GM18867 (cell line): ENCODE measurements at regions not wholly inside any gene's neighbourhood (a gene's known extent, or its start where the extent isn't known, plus 50 kb on each side); places are given as distances from the start of the nearest gene placed in this dataset.

Experiments used
- ATAC-seq: cut with Tn5 transposase; IDR thresholded peaks from one replicate; pipeline ENCODE4 v1.9.1; 2021; ENCODE audit warnings: mild to moderate bottlenecking, moderate library complexity; ENCODE audit not compliant: unreplicated experiment

DNA sequence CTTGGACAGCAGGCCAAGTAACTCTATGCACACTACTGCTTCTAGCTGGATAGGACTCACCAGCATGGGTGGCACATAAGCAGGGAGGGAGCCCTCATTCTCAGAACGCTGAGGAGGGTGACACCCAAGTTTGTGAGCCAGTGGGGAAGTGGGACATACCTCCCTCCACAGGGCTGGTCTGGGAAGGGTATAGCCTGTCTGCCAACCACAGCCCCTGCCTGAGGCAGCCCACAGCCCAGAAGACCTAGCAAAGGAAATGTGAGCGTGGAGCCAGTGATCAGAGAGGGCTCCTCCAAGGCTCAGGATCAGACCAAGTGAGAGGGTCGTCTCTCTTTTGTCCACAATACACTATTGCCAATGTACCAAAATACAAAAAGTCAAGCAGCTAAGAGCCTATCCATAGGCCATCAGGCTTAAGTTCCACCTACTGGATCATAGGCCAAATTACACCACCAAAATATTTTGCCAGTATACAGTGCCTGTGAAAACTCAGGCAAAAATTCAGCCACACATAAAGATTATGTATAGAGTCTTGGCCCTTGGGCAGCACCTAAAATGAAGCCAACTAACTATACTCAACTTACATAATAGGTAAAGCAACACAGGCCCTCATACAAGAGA lies 1203.1 kb downstream of the PCDH18 start:
- ATAC-seq = no peak

DNA sequence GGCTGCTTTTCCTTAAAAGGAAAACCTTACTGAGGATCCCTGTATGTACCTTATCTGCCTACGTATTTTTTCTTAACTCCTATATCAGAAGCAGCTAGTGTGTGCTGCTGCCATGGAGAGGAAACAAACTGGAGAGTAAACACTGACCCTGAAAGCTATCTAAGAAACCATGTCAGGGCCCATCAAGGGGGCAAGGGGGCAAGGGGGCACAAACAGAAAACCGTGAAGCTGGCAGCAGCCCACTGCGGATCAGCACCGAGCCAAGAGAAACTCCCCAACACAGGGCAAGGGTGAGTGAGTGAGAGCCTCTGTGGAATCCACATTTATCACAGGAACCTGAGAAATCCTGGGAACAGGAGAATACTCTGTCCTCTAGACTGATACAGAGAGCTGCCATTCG lies 1204.2 kb downstream of the PCDH18 start:
- no peak for ATAC-seq

DNA sequence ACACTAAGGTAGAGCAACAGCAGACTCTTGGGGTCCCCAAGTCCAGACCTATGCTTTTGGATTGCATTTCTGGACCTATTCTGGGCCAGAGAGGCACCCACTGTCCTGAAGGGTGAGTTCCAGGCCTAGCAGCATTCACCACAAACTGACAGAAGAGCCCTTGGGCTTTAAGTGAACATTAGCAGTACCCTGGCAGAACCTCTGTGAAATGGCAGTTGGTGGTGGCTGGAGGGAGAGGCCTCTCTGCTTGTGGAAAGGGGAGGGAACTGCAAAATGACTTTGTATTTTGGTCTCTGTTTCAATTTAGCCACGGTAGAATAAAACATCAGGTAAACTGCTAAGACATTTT lies 1211.9 kb downstream of the PCDH18 start:
- no peak for ATAC-seq

DNA sequence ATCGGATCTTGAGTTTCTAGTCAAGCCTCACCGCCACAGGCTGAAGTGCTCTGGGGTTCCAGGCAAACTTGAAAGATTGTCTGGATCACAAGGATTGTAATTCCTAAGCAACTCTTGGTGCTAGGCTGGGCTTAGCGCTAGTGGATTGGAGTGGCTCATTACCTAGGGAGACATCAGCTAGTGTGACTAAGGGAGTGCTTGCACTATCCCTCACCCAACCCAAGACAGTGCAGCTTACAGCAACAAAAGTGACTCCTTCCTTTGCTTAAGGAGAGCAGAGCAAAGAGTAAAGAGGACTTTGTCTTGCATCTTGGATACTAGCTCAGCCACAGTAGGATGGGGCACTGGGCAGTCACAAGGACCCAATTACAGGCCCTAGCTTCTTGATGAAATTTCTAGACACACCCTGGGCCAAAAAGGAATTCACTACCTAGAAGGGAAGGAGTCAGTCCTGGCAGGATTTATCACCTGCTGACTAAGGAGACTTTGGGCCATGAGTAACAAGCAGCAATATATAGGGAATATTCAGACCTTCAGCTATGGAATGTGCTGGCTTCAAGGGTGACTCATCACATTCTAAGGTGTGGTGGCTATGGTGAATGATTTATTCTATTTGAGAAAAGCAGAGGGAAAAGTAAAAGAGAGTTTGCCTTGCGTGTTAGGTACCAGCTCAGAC lies 1212.4 kb downstream of the PCDH18 start:
- ATAC-seq = no peak

DNA sequence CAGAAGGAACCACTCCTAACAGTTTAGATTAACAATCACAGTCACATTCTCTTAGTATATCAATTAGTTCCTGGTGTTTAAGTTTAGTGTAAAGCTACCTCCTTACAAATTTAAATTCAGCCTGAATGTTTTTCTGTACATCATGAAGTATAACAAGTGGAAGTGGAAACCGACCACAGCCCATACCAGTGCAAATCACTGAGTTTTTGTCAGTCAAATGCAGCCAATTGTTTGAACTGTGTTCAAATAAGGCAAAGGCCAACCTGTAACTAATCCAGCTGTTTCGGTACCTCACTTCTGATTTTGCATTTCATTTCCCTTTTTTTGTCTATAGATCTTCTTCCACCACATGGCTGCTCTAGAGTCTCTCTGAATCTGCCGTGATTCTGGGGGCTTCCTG lies 1215.3 kb downstream of the PCDH18 start:
- no peak for ATAC-seq

DNA sequence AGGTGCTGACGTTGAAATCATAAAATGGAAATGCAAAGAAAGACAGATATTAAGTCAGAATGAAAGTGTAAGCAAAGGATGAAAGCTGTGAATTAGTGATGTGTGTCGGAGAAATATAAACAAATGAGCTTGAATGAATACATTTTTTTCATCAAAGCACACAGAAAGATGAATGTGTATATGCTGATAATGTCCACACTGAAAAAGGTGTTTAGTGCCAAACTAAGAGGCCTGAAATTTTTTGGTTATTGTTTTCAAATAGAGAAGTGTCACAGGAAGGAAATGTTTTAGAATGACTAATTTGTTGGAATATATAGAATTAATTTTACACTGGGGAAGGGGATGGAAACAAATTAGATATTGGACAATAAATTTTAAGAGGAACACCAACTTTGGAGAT lies 1217.6 kb downstream of the PCDH18 start:
- ATAC-seq = no peak

DNA sequence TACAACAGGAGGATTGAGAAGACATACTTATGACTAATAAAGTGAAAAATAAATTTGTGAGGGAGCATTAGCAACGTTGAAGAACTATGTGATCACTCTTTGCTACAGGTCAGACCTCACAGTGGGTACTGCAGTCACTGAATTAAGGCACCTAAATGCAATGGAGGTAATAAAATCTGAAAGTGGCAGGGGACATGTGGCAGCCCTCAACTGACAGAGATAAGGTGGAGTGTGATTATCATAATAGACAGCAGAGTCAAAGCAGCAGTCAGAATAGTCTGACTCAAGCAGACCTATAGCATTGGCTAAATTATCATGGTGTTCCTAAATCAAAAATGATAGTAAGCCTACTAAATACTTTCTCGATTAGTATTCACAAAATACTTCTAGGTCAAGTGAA lies 1220.5 kb downstream of the PCDH18 start:
- ATAC-seq = no peak

DNA sequence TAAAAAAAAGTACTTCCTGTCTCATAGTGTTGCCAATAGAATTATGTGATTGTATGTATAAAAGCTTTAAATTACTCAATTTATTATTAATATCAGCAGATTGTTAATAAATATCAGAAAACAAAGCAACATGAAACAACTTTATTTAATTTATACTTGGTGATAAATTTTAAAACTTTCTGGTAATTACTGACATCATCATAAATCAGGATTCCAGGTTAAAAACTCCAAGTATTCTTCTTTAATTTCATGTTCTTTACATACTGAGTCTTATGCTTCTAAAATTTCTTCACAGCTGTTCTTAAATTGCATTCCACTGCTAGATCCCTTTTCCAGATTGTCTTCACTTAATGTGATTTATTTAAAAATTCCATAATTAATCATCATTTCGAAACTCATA lies 1224.5 kb downstream of the PCDH18 start:
- no peak for ATAC-seq

DNA sequence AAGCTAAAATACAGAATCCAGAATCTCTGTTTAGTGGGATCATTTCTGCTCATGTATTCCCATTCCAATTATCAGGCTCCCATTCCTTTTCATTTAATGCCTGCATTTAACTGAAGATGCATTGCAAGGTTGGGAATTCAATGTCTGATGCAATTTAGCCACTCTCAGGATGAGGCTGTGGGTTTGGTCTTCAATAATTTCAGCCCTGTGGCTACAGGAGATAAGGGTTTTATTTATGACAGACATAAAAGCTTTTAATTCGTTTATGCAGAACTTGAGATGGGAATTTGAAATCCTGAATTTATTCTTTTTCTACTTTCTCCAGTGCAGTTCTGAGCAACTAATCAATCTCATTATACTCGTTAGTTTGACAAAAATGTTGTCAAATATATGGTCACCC lies 1225.9 kb downstream of the PCDH18 start:
- no peak for ATAC-seq

DNA sequence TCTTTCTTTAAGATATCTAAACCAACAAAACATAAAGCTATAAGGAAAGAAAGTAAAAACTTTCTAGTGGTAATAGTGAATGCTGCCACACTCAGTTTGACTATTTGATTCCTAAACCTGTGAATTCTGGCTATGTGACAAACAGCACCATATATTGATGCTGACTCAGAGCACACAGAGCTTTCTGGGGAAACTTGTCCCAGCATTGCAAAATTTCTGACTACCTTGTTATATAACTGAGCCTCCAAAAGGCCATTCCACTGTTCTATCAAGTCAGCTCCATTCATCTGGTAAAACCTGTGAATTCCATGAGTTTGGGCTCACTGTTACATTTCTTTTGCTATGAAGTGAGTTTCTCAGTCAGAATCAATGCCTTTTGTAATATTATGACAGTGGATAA lies 1229.7 kb downstream of the PCDH18 start:
- no peak for ATAC-seq

DNA sequence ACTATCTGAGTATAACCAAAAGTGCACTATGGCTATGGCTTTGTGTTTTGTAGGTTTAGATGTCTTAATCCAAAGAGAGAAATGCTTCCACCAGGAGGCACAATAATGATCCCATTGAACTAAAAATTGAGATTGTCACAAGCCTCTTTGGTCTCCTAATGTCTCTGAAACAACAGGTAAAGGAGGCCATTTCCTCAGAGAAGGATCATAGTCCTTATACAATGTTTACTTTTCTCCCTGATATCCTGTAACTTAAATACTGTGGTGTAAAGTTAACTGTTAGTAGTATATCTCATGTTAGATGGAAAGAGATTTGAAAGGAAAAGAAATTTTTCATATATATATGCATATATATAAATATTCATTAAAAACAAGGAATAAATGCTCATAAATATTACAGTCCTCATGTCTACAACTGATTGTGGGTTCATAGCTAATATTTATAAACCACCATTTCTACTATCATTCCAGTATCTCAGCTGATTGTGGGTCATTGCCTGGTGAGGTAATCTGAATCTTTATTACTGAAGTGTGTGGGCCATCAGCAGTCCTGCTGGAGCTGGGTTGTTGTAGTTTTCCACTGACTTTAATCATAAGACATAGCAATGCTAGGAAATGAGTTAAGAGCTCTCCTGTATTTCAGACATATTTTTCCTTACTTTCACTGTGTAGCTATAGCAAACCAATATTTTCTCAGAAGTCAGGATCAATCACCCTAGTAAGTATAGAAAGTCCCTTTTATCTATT lies 1230.4 kb downstream of the PCDH18 start:
- no peak for ATAC-seq

DNA sequence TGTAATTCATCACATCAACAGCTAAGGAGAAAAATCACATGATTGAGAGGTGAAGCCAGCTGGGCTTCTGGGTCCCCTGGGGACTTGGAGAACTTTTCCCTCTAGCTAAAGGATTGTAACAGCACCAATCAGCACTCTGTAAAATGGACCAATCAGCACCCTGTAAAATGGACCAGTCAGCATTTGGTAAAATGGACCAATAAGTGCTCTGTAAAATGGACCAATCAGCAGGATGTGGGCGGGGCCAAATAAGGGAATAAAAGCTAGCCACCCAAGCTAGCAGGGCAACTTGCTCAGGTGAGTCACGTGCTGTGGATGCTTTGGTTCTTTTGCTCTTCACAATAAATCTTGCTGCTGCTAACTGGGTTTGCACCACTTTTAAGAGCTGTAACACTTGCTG lies 1248.3 kb downstream of the PCDH18 start:
- no peak for ATAC-seq

DNA sequence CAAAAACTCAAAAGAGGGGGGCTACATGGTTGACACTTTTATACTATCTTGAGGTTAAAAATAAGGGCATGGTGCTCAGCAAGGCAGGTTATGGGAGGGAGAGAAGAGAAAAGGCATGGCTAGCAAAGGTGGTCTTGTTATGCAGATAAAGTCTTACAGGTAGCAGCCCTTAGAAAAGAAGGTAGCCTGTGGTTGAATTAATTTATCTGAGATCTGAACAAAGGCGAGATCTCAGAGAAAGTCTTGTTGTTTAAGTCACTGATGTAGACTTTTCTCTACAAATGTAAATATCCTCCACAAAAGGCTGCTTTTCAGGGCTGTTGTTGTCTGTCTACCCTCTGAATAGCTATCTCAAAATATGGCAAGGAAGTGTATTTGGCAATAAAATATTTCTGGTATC lies 1250.4 kb downstream of the PCDH18 start:
- no peak for ATAC-seq

DNA sequence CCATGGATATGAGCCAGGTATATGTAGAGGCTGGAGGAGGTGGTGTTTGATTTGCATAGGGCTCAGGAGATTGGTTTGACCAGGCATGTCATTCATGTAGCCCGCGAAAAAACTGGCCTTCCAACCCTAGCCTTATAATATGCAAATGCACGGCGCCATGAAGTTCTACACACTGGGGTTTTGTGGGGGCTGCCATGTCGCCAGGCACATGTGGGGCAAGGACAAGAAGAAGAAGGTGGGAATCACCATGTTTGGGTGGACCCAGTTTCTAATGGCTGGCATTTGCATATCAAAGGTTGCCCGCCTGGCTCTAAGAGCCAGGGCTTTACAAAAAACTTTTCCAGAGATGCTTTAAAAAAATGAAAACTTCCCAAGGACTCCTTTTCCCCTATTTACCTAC lies 1251.0 kb downstream of the PCDH18 start:
- ATAC-seq = no peak

DNA sequence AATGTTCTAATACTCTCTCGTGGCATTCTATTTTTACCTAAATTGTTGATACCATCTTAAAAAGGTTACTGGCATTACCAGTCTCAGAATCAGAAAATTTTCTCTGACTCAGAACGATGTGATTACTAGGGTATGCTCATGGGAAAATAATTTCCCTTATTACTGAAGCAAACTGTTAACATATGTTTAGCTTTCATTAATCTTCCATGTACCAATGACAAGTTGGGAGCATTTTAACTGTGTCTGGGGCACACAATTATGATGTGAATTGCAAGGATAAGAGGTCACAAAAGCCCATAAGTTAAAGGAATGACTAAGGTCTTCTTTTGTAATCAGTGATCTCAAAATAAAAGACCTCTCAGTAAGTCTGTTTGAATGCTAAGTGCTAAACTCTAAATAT lies 1254.6 kb downstream of the PCDH18 start:
- ATAC-seq = no peak

DNA sequence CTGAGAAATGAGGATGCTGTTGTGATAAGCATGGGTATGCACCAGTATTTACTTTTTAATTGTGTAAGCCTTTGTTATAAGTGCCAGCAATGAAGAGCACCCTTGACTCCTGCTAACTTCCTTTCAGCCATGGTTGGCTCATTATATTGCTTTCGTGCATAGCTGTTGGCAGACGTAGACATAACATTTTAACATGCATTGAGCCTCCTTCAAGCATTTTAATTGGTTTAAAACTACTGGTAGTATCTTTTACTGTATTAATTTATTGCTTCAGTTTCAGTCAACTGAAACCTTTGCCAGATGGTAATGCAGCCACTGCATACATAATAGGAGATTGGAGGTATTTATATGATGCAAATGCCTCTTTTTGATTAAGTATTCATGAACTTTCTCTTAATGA lies 1285.4 kb downstream of the PCDH18 start:
- ATAC-seq = no peak

DNA sequence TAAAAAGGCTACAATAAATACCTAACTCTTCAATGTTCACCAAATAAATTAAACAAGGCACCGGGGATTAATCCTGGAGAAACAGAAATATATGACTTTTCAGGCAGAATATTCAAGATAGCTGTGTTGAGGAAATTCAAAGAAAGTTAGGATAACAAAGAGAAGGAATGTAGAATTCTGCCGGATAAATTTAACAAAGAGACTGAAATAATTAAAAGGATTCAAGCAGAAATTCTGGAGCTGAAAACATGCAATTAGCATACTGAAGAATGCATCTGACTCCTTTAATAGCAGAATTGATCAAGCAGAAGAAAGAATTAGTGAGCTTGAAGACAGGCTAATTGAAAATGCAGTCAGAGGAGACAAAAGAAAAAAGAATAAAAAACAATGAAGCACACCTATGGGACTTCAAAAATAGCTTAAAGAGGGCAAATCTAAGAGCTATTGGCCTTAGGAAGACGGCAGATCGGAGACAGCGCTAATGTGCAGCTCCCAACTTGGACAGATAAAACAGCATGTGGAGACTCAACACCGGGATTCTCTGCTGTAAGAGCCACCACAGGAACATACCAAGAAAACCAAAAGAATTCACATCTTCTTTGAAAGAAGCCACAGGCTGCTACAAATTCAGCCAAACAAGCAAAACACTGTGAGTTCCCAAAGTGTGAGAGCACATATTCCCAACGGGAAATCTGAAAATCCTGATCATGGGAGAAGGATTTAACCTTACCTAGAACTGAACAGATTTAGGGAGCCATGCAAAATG lies 1290.9 kb downstream of the PCDH18 start:
- ATAC-seq = no peak

DNA sequence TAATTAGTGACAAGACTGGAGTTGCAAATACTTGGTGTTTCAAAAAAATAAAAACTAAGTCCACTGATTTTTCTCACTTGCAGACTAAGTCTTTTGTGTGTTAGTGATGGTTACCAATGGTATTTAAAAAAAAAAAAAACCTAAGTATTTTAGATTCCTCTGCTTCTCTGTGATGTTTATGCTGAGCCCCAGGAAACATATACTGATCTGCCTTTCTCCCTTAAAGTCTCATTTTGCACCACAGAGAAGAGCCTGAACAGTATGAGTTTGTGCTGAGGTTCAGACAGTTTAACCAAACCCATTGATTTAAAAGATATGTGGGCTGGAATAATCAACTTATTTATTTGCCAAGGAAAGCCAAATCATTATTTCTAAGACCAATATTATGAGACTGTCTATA lies 1305.0 kb downstream of the PCDH18 start:
- no peak for ATAC-seq

DNA sequence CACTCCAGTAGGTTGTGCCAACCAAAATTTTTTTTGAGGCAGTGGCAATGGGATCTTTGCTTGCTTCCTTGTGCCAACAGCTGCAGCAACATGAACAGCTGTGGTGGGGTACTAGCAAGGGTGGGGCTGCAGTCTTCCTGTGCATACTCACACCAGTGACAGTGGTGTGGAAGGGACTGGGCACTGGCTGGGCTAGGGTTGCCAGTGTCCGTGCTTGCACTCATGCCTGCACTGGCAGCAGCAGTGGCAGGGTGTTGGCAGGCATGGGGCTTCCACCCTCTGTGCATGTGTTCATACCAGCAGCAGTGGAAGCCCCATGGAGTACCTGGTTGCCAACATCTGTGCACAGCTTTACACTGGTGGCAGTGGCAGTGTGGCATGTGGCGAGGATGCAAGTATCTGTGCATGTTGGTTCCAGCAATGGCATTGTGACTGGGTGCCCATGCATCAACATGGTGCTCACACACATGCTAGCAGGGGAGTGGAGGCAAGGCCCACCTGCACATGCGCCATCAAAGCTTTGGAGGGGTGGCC lies 1312.6 kb downstream of the PCDH18 start:
- no peak for ATAC-seq

DNA sequence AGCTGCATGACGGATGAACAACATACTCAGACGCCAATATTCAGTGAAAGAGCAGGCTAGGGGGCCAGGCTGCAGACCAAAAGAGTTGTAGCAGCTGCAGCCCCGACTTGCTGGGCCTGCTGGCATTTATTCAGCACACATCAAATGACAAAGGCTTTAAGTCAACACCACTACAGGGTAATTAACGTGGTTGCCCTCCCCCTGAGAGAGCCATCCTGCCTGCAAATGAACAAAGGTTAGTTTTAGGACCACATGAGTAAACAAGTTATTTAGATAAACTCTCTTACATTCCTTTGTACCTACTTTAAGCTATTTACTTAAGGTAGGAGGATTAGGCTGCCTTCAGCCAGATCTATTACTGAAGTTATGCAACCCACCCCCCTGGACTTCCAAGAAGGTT lies 1329.1 kb downstream of the PCDH18 start:
- no peak for ATAC-seq

DNA sequence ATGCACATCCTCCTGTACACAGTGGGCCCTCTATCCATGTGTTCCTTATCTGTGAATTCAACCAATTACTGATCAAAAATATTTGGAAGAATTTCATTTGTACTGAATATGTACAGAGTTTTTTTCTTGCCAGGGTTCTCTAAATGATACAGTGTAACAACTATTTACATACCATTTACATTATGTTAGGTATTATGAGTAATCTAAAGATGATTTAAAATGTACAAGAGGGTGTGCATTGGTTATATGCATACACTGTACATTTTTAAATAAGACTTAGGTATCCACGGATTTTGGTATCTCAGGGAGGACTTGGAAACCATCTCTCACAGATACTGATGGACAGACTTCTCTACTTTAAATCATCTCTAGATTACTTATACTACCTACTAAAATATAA lies 1333.9 kb downstream of the PCDH18 start:
- no peak for ATAC-seq
